RKO (cell line): ENCODE measurements at regions not wholly inside any gene's neighbourhood (a gene's known extent, or its start where the extent isn't known, plus 50 kb on each side); places are given as distances from the start of the nearest gene placed in this dataset.
A peak's percentile ranks its signal among the peaks of the same experiment; 100 is the strongest.
"Not testable (repeated sequence)": the region's sequence is repeated elsewhere in the genome, so short reads cannot be mapped to it uniquely, and the experiment has no call there.

Experiments
- DNase-seq: peaks from one replicate; pipeline ENCODE4 v3.0.0-alpha.2; 2016; ENCODE audit warnings: low spot score

- DNase-seq: no peak
Measured at GRCh38 chr3:154901278-154901677, 178.8 kb upstream of the MME start.

- DNase-seq: no peak
Measured at GRCh38 chr3:154900816-154901215, 179.3 kb upstream of the MME start.

GRCh38 chr3:154898916-154899315 is 181.2 kb upstream of the MME start:
- DNase-seq: no peak

- no peak for DNase-seq
Measured at GRCh38 chr3:154898443-154898842, 181.7 kb upstream of the MME start.

- DNase-seq: no peak
Measured at GRCh38 chr3:154893813-154894212, 186.3 kb upstream of the MME start.

GRCh38 chr3:154889227-154889634 is 190.9 kb upstream of the MME start:
- no peak for DNase-seq

GRCh38 chr3:154887869-154888268 is 192.2 kb upstream of the MME start:
- no peak for DNase-seq

- DNase-seq: peak; percentile 79
Measured at GRCh38 chr3:154886437-154886836, 193.7 kb upstream of the MME start.

GRCh38 chr3:154885418-154885817 is 194.7 kb upstream of the MME start:
- no peak for DNase-seq

GRCh38 chr3:154884952-154885351 is 195.2 kb upstream of the MME start:
- no peak for DNase-seq

- DNase-seq: no peak
Measured at GRCh38 chr3:154875142-154875541, 205.0 kb upstream of the MME start.

- no peak for DNase-seq
Measured at GRCh38 chr3:154872696-154873095, 207.4 kb upstream of the MME start.

GRCh38 chr3:154872074-154872473 is 208.0 kb upstream of the MME start:
- DNase-seq: no peak

- DNase-seq: no peak
Measured at GRCh38 chr3:154864947-154865346, 215.2 kb upstream of the MME start.

GRCh38 chr3:154862265-154862664 is 217.9 kb upstream of the MME start:
- no peak for DNase-seq

GRCh38 chr3:154852998-154853397 is 227.1 kb upstream of the MME start:
- DNase-seq: not testable (repeated sequence)

- no peak for DNase-seq
Measured at GRCh38 chr3:154852515-154852914, 227.6 kb upstream of the MME start.

GRCh38 chr3:154851644-154852043 is 228.5 kb upstream of the MME start:
- DNase-seq: no peak

GRCh38 chr3:154850921-154851320 is 229.2 kb upstream of the MME start:
- DNase-seq: no peak

GRCh38 chr3:154849408-154849807 is 230.7 kb upstream of the MME start:
- no peak for DNase-seq

- DNase-seq: no peak
Measured at GRCh38 chr3:154844863-154845262, 235.3 kb upstream of the MME start.

- DNase-seq: no peak
Measured at GRCh38 chr3:154843647-154844046, 236.5 kb upstream of the MME start.

- DNase-seq: no peak
Measured at GRCh38 chr3:154842536-154842935, 237.6 kb upstream of the MME start.

GRCh38 chr3:154835639-154836038 is 244.5 kb upstream of the MME start:
- no peak for DNase-seq

- DNase-seq: not testable (repeated sequence)
Measured at GRCh38 chr3:154834831-154835230, 245.3 kb upstream of the MME start.
